ENCODE measurements at regions not wholly inside any gene's neighbourhood (a gene's known extent, or its start where the extent isn't known, plus 50 kb on each side); places are given as distances from the start of the nearest gene placed in this dataset.

GRCh38 chr13:84528408-84529070 lies 646.3 kb upstream of the SLITRK1 start:
- no peak overlapping the region for H3K27ac ChIP-seq (ENCODE audit: low read depth, low read length)

DNA sequence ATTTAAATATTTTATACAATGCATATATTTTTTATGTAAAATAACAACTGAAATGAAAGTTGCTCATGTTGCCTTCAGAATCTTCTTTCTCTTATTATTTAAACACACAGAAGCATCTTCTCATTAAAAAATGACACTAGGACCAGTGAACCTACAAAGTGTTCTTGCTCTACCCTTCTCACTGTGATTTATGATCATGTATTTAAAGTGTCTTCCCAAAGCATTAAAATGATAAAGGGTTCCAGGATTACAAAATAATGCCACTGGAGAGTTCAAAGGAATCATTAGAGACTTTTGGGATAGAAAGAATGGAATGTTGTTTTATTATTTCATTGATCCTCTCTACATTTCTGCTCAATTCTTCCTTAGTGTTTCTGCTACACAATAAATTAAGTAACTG lies 643.6 kb upstream of the SLITRK1 start:
- H3K79me2 ChIP-seq (ENCODE audit: control insufficient read depth, low read length): no peaks in the 10 kb centered on the region
- no peaks in the 10 kb centered on the region for H3K4me1 ChIP-seq (ENCODE audit: control insufficient read depth, low read length)
- no peaks in the 10 kb centered on the region for H3K27me3 ChIP-seq (ENCODE audit: control insufficient read depth, low read length)
- no peak overlapping the region for H3K4me2 ChIP-seq (ENCODE audit: low read length)
- TF ChIP-seq, protein P1, sequence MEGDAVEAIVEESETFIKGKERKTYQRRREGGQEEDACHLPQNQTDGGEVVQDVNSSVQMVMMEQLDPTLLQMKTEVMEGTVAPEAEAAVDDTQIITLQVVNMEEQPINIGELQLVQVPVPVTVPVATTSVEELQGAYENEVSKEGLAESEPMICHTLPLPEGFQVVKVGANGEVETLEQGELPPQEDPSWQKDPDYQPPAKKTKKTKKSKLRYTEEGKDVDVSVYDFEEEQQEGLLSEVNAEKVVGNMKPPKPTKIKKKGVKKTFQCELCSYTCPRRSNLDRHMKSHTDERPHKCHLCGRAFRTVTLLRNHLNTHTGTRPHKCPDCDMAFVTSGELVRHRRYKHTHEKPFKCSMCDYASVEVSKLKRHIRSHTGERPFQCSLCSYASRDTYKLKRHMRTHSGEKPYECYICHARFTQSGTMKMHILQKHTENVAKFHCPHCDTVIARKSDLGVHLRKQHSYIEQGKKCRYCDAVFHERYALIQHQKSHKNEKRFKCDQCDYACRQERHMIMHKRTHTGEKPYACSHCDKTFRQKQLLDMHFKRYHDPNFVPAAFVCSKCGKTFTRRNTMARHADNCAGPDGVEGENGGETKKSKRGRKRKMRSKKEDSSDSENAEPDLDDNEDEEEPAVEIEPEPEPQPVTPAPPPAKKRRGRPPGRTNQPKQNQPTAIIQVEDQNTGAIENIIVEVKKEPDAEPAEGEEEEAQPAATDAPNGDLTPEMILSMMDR (IDR thresholded peaks at IDR 0.05; ENCODE audit: low read depth, low read length, poor library complexity, severe bottlenecking): no peak
- TF ChIP-seq EZH2phosphoT487 (IDR thresholded peaks at IDR 0.05; ENCODE audit: borderline replicate concordance, low read length): no peak
- H3K27ac ChIP-seq (ENCODE audit: low read depth, low read length): no peak overlapping the region
- H4K20me1 ChIP-seq (ENCODE audit: control insufficient read depth, insufficient read depth, low read depth, low read length): no peaks in the 10 kb centered on the region
- H3K9me3 ChIP-seq (ENCODE audit: control insufficient read depth, insufficient read depth, low read length): no peaks in the 10 kb centered on the region
- no peak overlapping the region for H3K4me3 ChIP-seq (ENCODE audit: low read length)
- no peaks in the 10 kb centered on the region for H3K36me3 ChIP-seq (ENCODE audit: control insufficient read depth, low read length)
- H3F3A ChIP-seq (ENCODE audit: control insufficient read depth, insufficient read depth): no peaks in the 10 kb centered on the region
- H3K9me2 ChIP-seq (replicated peaks; ENCODE audit: control insufficient read depth, low read length): no peaks in the 10 kb centered on the region

More at GRCh38 chr13:84528408-84529070, 646.3 kb upstream of the SLITRK1 start:
- H3K36me3 ChIP-seq (ENCODE audit: control insufficient read depth, low read length): no peaks in the 10 kb centered on the region
- TF ChIP-seq, protein P1 (IDR thresholded peaks at IDR 0.05; ENCODE audit: low read depth, low read length, poor library complexity, severe bottlenecking): no peak
- no peak for TF ChIP-seq EZH2phosphoT487 (IDR thresholded peaks at IDR 0.05; ENCODE audit: borderline replicate concordance, low read length)
- H4K20me1 ChIP-seq (ENCODE audit: control insufficient read depth, insufficient read depth, low read depth, low read length): no peaks in the 10 kb centered on the region
- no peaks in the 10 kb centered on the region for H3K9me3 ChIP-seq (ENCODE audit: control insufficient read depth, insufficient read depth, low read length)
- H3K79me2 ChIP-seq (ENCODE audit: control insufficient read depth, low read length): no peaks in the 10 kb centered on the region
- H3K27me3 ChIP-seq (ENCODE audit: control insufficient read depth, low read length): no peaks in the 10 kb centered on the region
- no peaks in the 10 kb centered on the region for H3K4me1 ChIP-seq (ENCODE audit: control insufficient read depth, low read length)
- no peak overlapping the region for H3K4me2 ChIP-seq (ENCODE audit: low read length)
- H3K4me3 ChIP-seq (ENCODE audit: low read length): no peak overlapping the region
- no peaks in the 10 kb centered on the region for H3K9me2 ChIP-seq (replicated peaks; ENCODE audit: control insufficient read depth, low read length)
- H3F3A ChIP-seq (ENCODE audit: control insufficient read depth, insufficient read depth): no peaks in the 10 kb centered on the region

- Histone ChIP-seq H3K9me2 (replicated peaks; ENCODE audit: control insufficient read depth, low read length) (no peaks in the 10 kb centered on the region), H3K27ac (ENCODE audit: low read depth, low read length) (no peak overlapping the region), H3K4me3 (ENCODE audit: low read length) (no peak overlapping the region), H3F3A (ENCODE audit: control insufficient read depth, insufficient read depth) (no peaks in the 10 kb centered on the region), H3K79me2 (ENCODE audit: control insufficient read depth, low read length) (no peaks in the 10 kb centered on the region), H3K27me3 (ENCODE audit: control insufficient read depth, low read length) (no peaks in the 10 kb centered on the region), H3K9me3 (ENCODE audit: control insufficient read depth, insufficient read depth, low read length) (no peaks in the 10 kb centered on the region), H4K20me1 (ENCODE audit: control insufficient read depth, insufficient read depth, low read depth, low read length) (no peaks in the 10 kb centered on the region), H3K36me3 (ENCODE audit: control insufficient read depth, low read length) (no peaks in the 10 kb centered on the region), H3K4me2 (ENCODE audit: low read length) (no peak overlapping the region), H3K4me1 (ENCODE audit: control insufficient read depth, low read length) (no peaks in the 10 kb centered on the region)
- TF ChIP-seq, protein P1 (IDR thresholded peaks at IDR 0.05; ENCODE audit: low read depth, low read length, poor library complexity, severe bottlenecking): no peak
- TF ChIP-seq EZH2phosphoT487 (IDR thresholded peaks at IDR 0.05; ENCODE audit: borderline replicate concordance, low read length): no peak
Measured at GRCh38 chr13:84524586-84524985, 642.3 kb upstream of the SLITRK1 start.

All from DOHH2 (cell line).